ENCODE measurements at regions not wholly inside any gene's neighbourhood (a gene's known extent, or its start where the extent isn't known, plus 50 kb on each side); places are given as distances from the start of the nearest gene placed in this dataset.
"Not testable (repeated sequence)": the region's sequence is repeated elsewhere in the genome, so short reads cannot be mapped to it uniquely, and the experiment has no call there.

DNA sequence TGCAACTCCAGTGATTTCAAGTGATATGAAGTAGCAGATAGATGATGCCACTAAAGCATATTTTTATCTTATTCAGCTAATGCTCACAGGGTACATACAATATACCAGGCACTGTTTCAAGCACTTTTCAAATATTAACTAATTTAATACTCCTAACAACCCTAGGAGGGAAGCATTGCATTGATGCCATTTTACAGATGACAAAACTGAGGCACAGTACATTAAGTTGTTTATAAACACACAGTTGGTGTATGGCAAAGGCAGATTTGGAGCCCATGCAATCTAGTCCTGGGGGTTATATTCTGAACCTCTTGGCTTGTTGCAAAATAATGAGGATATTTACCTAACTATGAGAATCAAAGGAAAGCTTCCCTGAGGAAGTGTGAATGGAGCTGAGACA, 371.0 kb downstream of the SFMBT2 start:
- Histone ChIP-seq H3K36me3 (ENCODE audit: low read depth, low read length) (no peaks in the 10 kb centered on the region), H3K27me3 (ENCODE audit: low read length) (no peaks in the 10 kb centered on the region), H3K4me3 (ENCODE audit: low read length) (no peak overlapping the region), H3F3A (ENCODE audit: low read length, unreplicated experiment) (no peaks in the 10 kb centered on the region), H2AFZ (ENCODE audit: low read length) (no peak overlapping the region), H4K20me1 (ENCODE audit: low read length) (no peaks in the 10 kb centered on the region), H3K9ac (ENCODE audit: low read length) (no peak overlapping the region), H3K27ac (ENCODE audit: low read length) (no peak overlapping the region), H3K4me2 (ENCODE audit: low read length) (no peak overlapping the region), H3K9me2 (replicated peaks; ENCODE audit: low read length) (no peaks in the 10 kb centered on the region), H3K9me3 (ENCODE audit: low read length) (no peaks in the 10 kb centered on the region), H3K4me1 (ENCODE audit: insufficient read depth, low read length) (no peaks in the 10 kb centered on the region), H3K79me2 (ENCODE audit: low read length) (no peaks in the 10 kb centered on the region)
- no peak for ATAC-seq
- ChIA-PET POLR2A (ENCODE audit: unreplicated experiment) (no interaction called here), CTCF (no interaction called here)
- intact Hi-C loops (cut with micrococcal nuclease) = no loop called here
- TF ChIP-seq CTCF (conservative IDR thresholded peaks at IDR 0.05; ENCODE audit: low read depth, low read length) (no peak), EZH2 (IDR thresholded peaks at IDR 0.05; ENCODE audit: low read length, unreplicated experiment) (no peak), EZH2phosphoT487 (IDR thresholded peaks at IDR 0.05; ENCODE audit: borderline replicate concordance, low read length) (no peak)
- no peak for DNase-seq
- no TSS peak for BruUV-seq (replicated peaks)

- H4K20me1 ChIP-seq (ENCODE audit: low read length) = no peaks in the 10 kb centered on the region
- no peak overlapping the region for H3K9ac ChIP-seq (ENCODE audit: low read length)
- H3K36me3 ChIP-seq (ENCODE audit: low read depth, low read length) = no peaks in the 10 kb centered on the region
- no peak for DNase-seq
- H3K4me3 ChIP-seq (ENCODE audit: low read length) = no peak overlapping the region
- intact Hi-C loops (cut with micrococcal nuclease) = no loop called here
- H3K27ac ChIP-seq (ENCODE audit: low read length) = no peak overlapping the region
- no TSS peak for BruUV-seq (replicated peaks)
- TF ChIP-seq EZH2 (IDR thresholded peaks at IDR 0.05; ENCODE audit: low read length, unreplicated experiment) (no peak), CTCF (conservative IDR thresholded peaks at IDR 0.05; ENCODE audit: low read depth, low read length) (no peak), EZH2phosphoT487 (IDR thresholded peaks at IDR 0.05; ENCODE audit: borderline replicate concordance, low read length) (no peak)
- no peaks in the 10 kb centered on the region for H3K4me1 ChIP-seq (ENCODE audit: insufficient read depth, low read length)
- H3F3A ChIP-seq (ENCODE audit: low read length, unreplicated experiment) = no peaks in the 10 kb centered on the region
- CTCF ChIA-PET = interaction anchor here (0.5 kb wide), 1 partner anchor 44 kb away, joined by 3 read pairs; no protein-coding TSS in a partner anchor
- no peaks in the 10 kb centered on the region for H3K9me3 ChIP-seq (ENCODE audit: low read length)
- H2AFZ ChIP-seq (ENCODE audit: low read length) = no peak overlapping the region
- H3K27me3 ChIP-seq (ENCODE audit: low read length) = no peaks in the 10 kb centered on the region
- POLR2A ChIA-PET (ENCODE audit: unreplicated experiment) = no interaction called here
- no peaks in the 10 kb centered on the region for H3K79me2 ChIP-seq (ENCODE audit: low read length)
- H3K4me2 ChIP-seq (ENCODE audit: low read length) = no peak overlapping the region
- H3K9me2 ChIP-seq (replicated peaks; ENCODE audit: low read length) = no peaks in the 10 kb centered on the region
- no peak for ATAC-seq
These were observed 372.4 kb downstream of the SFMBT2 start for GRCh38 chr10:7038416-7038815.

DNA sequence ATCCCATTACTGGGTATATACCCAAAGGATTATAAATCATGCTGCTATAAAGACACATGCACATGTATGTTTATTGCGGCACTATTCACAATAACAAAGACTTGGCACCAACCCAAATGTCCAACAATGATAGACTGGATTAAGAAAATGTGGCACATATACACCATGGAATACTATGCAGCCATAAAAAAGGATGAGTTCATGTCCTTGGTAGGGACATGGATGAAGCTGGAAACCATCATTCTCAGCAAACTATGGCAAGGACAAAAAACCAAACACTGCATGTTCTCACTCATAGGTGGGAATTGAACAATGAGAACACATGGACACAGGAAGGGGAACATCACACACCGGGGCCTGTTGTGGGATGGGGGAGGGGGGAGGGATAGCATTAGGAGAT, 373.4 kb downstream of the SFMBT2 start:
- H3K27me3 ChIP-seq (ENCODE audit: low read length); H3K9me3 ChIP-seq (ENCODE audit: low read length); H3F3A ChIP-seq (ENCODE audit: low read length, unreplicated experiment); H3K9ac ChIP-seq (ENCODE audit: low read length); H3K27ac ChIP-seq (ENCODE audit: low read length); CTCF ChIA-PET; H4K20me1 ChIP-seq (ENCODE audit: low read length); H2AFZ ChIP-seq (ENCODE audit: low read length); H3K36me3 ChIP-seq (ENCODE audit: low read depth, low read length); BruUV-seq (replicated peaks); POLR2A ChIA-PET (ENCODE audit: unreplicated experiment); H3K79me2 ChIP-seq (ENCODE audit: low read length); intact Hi-C loops (cut with micrococcal nuclease); H3K4me3 ChIP-seq (ENCODE audit: low read length); H3K4me2 ChIP-seq (ENCODE audit: low read length); DNase-seq; ATAC-seq; H3K9me2 ChIP-seq (replicated peaks; ENCODE audit: low read length); H3K4me1 ChIP-seq (ENCODE audit: insufficient read depth, low read length): not testable (repeated sequence)
